ENCODE measurements at regions not wholly inside any gene's neighbourhood (a gene's known extent, or its start where the extent isn't known, plus 50 kb on each side); places are given as distances from the start of the nearest gene placed in this dataset.

DNA sequence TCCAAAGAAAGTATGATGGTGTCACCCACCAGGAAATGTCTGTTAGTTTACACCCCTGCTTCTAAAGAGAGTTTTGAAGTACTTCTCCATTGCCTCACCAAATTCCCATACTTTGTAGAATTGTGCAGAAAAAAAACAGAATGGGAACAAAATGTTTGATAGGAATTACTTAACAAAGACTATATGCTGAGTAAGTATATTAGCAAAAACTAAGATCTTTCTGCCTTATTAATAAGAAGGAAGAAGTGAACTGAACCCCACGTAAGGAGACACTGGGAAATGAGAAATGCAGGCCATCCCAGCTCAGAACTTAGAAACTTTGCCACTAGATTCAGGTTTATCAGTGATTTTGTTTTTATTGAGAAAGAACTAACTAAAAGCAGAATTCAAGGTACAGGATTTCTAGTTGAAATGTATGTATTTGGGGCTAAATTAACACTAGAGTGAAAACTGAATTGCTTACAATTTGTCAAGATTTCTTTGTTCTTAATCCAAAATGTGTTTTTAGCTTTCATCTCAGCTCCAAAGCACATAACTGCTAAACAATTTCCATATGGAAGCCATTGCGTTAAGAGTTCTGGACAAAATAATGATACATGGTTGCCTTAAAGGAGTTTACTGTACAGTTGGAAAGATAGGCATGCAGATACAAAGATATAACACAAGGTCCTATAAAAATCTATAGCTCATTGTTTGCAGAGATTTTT lies 102.7 kb upstream of the BMP5 start:
- TF ChIP-seq, protein P1, sequence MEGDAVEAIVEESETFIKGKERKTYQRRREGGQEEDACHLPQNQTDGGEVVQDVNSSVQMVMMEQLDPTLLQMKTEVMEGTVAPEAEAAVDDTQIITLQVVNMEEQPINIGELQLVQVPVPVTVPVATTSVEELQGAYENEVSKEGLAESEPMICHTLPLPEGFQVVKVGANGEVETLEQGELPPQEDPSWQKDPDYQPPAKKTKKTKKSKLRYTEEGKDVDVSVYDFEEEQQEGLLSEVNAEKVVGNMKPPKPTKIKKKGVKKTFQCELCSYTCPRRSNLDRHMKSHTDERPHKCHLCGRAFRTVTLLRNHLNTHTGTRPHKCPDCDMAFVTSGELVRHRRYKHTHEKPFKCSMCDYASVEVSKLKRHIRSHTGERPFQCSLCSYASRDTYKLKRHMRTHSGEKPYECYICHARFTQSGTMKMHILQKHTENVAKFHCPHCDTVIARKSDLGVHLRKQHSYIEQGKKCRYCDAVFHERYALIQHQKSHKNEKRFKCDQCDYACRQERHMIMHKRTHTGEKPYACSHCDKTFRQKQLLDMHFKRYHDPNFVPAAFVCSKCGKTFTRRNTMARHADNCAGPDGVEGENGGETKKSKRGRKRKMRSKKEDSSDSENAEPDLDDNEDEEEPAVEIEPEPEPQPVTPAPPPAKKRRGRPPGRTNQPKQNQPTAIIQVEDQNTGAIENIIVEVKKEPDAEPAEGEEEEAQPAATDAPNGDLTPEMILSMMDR (IDR thresholded peaks at IDR 0.05) = no peak
- no peak for TF ChIP-seq MAX (CRISPR knock-in tag; IDR thresholded peaks at IDR 0.05)
- no peak for TF ChIP-seq HMGXB4 (CRISPR knock-in tag; IDR thresholded peaks at IDR 0.05)
- TF ChIP-seq ZNF121 (CRISPR knock-in tag; IDR thresholded peaks at IDR 0.05) = no peak
- no peak for TF ChIP-seq FOXK1 (CRISPR knock-in tag; IDR thresholded peaks at IDR 0.05)
- no peak for TF ChIP-seq MLX (CRISPR knock-in tag; IDR thresholded peaks at IDR 0.05)
- no peak for TF ChIP-seq MXD4 (CRISPR knock-in tag; IDR thresholded peaks at IDR 0.05; ENCODE audit: borderline replicate concordance)
- TF ChIP-seq FOXJ3 (CRISPR knock-in tag; IDR thresholded peaks at IDR 0.05; ENCODE audit: borderline replicate concordance) = no peak
- no peak for TF ChIP-seq ZMAT4 (CRISPR knock-in tag; IDR thresholded peaks at IDR 0.05)
- no peak for TF ChIP-seq EMX1 (CRISPR knock-in tag; IDR thresholded peaks at IDR 0.05)
- no peak for TF ChIP-seq ETV6 (CRISPR knock-in tag; IDR thresholded peaks at IDR 0.05)
- TF ChIP-seq CREB1 (CRISPR knock-in tag; IDR thresholded peaks at IDR 0.05) = no peak
- no peak for TF ChIP-seq NFYB (CRISPR knock-in tag; conservative IDR thresholded peaks at IDR 0.05; ENCODE audit: low read depth)

All from WTC11 (cell line).